ENCODE measurements at regions not wholly inside any gene's neighbourhood (a gene's known extent, or its start where the extent isn't known, plus 50 kb on each side); places are given as distances from the start of the nearest gene placed in this dataset.

DNA sequence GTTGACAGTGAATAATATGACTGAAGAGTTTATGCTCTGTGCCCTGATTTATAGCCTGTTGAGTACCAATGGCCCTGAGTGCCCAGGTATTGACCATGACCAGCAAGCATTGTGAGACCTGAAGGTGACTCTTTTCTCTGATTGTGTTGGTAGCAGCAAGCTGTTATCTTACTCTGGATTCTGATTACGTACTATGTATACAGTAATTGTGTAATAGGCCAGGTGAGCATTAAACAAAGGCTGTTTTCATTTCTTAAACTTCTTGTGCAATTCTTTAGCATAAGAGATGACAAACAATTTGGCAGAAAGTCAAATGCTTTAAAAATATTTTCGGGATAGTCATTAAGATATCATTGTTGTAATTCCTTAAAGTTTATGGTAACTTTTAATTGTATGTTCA, 111.7 kb upstream of the PTPRK start:
- Histone ChIP-seq H3K27ac (no peak overlapping the region), H3K4me3 (no peak overlapping the region)
- TF ChIP-seq, protein P1, sequence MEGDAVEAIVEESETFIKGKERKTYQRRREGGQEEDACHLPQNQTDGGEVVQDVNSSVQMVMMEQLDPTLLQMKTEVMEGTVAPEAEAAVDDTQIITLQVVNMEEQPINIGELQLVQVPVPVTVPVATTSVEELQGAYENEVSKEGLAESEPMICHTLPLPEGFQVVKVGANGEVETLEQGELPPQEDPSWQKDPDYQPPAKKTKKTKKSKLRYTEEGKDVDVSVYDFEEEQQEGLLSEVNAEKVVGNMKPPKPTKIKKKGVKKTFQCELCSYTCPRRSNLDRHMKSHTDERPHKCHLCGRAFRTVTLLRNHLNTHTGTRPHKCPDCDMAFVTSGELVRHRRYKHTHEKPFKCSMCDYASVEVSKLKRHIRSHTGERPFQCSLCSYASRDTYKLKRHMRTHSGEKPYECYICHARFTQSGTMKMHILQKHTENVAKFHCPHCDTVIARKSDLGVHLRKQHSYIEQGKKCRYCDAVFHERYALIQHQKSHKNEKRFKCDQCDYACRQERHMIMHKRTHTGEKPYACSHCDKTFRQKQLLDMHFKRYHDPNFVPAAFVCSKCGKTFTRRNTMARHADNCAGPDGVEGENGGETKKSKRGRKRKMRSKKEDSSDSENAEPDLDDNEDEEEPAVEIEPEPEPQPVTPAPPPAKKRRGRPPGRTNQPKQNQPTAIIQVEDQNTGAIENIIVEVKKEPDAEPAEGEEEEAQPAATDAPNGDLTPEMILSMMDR (IDR thresholded peaks at IDR 0.05), result no peak
- DNase-seq (ENCODE audit: low spot score), result no peak

DNA sequence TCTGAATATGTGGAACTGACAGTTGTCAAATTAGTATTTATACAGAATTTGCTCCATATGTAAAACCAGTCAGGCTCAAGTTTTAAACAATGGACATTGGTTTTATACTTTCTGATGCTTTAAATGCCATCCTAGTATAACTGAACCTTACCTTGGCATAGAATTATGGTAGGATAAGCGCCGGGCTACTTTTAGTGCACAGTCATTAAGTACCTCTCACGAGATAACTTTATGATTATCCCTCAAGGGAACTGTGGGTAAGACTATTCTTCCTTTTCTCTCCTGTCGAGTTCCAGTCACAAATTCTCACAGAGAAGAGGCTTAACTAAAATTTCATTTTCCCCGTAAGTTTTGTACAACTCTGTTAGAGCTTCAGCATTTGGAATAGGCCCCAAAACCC, 110.6 kb upstream of the PTPRK start:
- no peak for DNase-seq (ENCODE audit: low spot score)
- Histone ChIP-seq H3K27ac (no peak overlapping the region), H3K4me3 (no peak overlapping the region)
- TF ChIP-seq, protein P1 (IDR thresholded peaks at IDR 0.05), result no peak

DNA sequence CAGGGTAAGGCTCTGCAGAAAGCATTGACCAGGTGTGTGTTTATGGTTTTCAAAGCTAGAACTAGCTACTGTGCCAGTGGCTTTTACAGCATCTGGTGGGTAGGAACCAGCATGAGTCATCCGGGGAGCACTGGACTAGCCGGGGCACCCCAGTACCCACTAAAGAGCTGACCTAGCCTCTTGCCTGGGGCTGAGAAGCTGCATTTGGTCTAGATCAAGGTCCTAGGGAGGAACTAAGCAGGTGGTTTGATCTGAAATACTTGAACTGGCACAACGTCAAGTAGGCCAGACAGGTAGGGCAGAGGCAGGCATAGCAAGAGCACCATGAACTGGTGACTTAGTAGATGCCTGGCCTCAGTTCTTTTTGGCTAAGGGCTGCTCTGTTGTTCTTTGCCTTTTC, 109.8 kb upstream of the PTPRK start:
- TF ChIP-seq, protein P1 (IDR thresholded peaks at IDR 0.05), result no peak
- H3K4me3 ChIP-seq, result no peak overlapping the region
- H3K27ac ChIP-seq, result no peak overlapping the region
- DNase-seq (ENCODE audit: low spot score), result no peak

DNA sequence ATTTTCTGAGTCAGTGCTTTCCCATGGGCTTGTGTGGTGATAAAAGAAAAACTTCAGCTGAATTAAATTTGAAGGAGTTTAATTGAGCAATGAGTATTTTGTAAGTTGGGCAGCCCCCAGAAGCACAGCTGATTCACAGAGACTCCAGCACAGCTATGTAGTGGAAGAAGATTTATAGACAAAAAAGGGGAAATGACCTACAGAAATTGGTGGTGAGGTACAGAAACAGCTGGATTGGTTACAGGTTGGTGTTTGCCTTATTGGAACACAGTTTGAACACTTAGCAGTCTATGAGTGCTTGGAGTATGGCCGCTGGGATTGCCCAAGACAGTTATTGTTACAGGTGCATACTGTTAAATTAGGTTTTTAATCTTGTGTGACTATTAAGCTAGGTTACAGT, 96.9 kb upstream of the PTPRK start:
- H3K27ac ChIP-seq, result no peak overlapping the region
- no peak for DNase-seq (ENCODE audit: low spot score)
- TF ChIP-seq, protein P1 (IDR thresholded peaks at IDR 0.05), result no peak

DNA sequence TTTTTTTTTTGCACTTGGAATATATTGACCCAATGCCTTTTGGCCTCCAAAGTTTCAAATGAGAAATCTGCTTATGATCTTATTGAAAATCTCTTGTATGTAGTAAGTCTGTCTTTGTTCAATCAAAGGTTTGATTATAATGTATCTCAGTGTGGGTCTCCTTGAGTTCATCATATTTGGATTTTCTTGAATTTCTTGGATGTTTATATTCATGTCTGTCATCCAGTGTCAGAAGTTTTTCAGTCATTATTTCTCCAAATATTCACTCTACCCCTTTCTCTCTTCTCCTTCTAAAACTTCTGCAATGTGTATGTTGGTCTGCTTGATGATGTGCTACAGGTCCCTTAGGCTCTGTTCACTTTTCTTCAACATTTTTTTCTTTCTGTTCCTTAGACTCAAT, 95.9 kb upstream of the PTPRK start:
- Histone ChIP-seq H3K27ac (no peak overlapping the region), H3K4me3 (no peak overlapping the region)
- DNase-seq (ENCODE audit: low spot score), result no peak
- TF ChIP-seq, protein P1 (IDR thresholded peaks at IDR 0.05), result no peak

More for the DNA sequence above, 96.9 kb upstream of the PTPRK start:
- H3K4me3 ChIP-seq, result no peak overlapping the region

DNA sequence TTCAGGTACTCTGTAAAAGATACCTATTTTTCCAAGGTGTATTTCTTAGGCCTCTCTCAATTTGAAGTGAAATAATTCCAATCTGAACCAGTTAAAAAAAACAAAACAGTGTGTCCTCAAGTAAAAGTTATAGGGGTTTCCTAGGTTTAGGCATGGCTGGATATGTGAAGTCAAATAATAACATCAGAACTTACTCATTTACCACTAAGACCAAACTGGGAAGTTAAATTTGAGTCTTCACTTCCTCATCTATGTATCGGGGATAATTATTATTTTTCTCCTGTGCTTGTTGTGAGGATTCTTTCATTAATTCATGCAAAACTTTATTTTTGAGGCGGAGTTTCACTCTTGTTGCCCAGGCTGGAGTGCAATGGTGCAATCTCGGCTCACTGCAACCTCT, 86.2 kb upstream of the PTPRK start:
- no peak for DNase-seq (ENCODE audit: low spot score)
- H3K4me3 ChIP-seq, result no peak overlapping the region
- no peak overlapping the region for H3K27ac ChIP-seq
- TF ChIP-seq, protein P1 (IDR thresholded peaks at IDR 0.05), result no peak

DNA sequence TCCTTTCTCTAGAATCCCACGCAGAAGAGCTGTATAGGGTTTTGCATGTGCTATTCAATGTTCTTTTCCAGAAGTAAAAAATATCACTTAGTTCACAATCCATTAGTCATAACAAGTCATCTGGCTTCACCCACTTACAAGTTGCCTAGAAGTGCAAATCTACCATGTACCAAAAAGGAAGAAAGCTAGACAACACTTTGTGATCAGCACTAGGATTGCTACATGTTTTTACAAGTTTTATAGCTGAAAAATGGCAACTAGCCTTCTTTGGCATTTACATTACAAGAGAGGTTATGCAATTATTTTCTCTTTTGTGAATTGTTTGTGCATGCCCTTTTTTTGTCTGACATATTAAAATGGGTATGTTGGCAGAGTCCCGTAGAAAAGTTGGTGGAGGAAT, 85.6 kb upstream of the PTPRK start:
- no peak for DNase-seq (ENCODE audit: low spot score)
- TF ChIP-seq, protein P1 (IDR thresholded peaks at IDR 0.05), result no peak

More for the DNA sequence above, 85.6 kb upstream of the PTPRK start:
- Histone ChIP-seq H3K4me3 (no peak overlapping the region), H3K27ac (no peak overlapping the region)
